HG03442 (cell line): ENCODE measurements at regions not wholly inside any gene's neighbourhood (a gene's known extent, or its start where the extent isn't known, plus 50 kb on each side); places are given as distances from the start of the nearest gene placed in this dataset.
"Not testable (repeated sequence)": the region's sequence is repeated elsewhere in the genome, so short reads cannot be mapped to it uniquely, and the experiment has no call there.

Source experiments
- ATAC-seq: cut with Tn5 transposase; IDR thresholded peaks from one replicate; pipeline ENCODE4 v1.9.1; 2021; ENCODE audit warnings: mild to moderate bottlenecking, moderate library complexity; ENCODE audit not compliant: unreplicated experiment

GRCh38 chr4:20124317-20125026, 127.2 kb upstream of the SLIT2 start:
- no peak for ATAC-seq

GRCh38 chr4:20122198-20122988, 129.3 kb upstream of the SLIT2 start:
- no peak for ATAC-seq

- no peak for ATAC-seq
Observed at GRCh38 chr4:20119141-20119540, 132.6 kb upstream of the SLIT2 start.

GRCh38 chr4:20109391-20109790, 142.3 kb upstream of the SLIT2 start:
- ATAC-seq: no peak

- ATAC-seq: no peak
Observed at GRCh38 chr4:20106921-20107320, 144.8 kb upstream of the SLIT2 start.

- ATAC-seq: no peak
Observed at GRCh38 chr4:20101831-20102230, 149.9 kb upstream of the SLIT2 start.

GRCh38 chr4:20096911-20097310, 154.8 kb upstream of the SLIT2 start:
- ATAC-seq: no peak

GRCh38 chr4:20095805-20096541, 155.7 kb upstream of the SLIT2 start:
- no peak for ATAC-seq

- ATAC-seq: no peak
Observed at GRCh38 chr4:20091781-20092180, 159.9 kb upstream of the SLIT2 start.

GRCh38 chr4:20087522-20087911, 164.2 kb upstream of the SLIT2 start:
- no peak for ATAC-seq

GRCh38 chr4:20086799-20087521, 164.7 kb upstream of the SLIT2 start:
- ATAC-seq: no peak

- ATAC-seq: no peak
Observed at GRCh38 chr4:20086067-20086798, 165.5 kb upstream of the SLIT2 start.

GRCh38 chr4:20085653-20086052, 166.1 kb upstream of the SLIT2 start:
- ATAC-seq: no peak

- no peak for ATAC-seq
Observed at GRCh38 chr4:20085156-20085555, 166.5 kb upstream of the SLIT2 start.

- ATAC-seq: no peak
Observed at GRCh38 chr4:20084488-20084887, 167.2 kb upstream of the SLIT2 start.

- ATAC-seq: no peak
Observed at GRCh38 chr4:20078644-20079043, 173.1 kb upstream of the SLIT2 start.

- ATAC-seq: no peak
Observed at GRCh38 chr4:20075248-20075871, 176.3 kb upstream of the SLIT2 start.

- ATAC-seq: no peak
Observed at GRCh38 chr4:20074450-20074849, 177.3 kb upstream of the SLIT2 start.

- ATAC-seq: no peak
Observed at GRCh38 chr4:20065952-20066351, 185.8 kb upstream of the SLIT2 start.

- not testable (repeated sequence) for ATAC-seq
Observed at GRCh38 chr4:20062857-20063256, 188.8 kb upstream of the SLIT2 start.
